LNCAP (cell line): ENCODE measurements at regions not wholly inside any gene's neighbourhood (a gene's known extent, or its start where the extent isn't known, plus 50 kb on each side); places are given as distances from the start of the nearest gene placed in this dataset.

Experiments
- CTCF ChIP-seq: fragments of 450-650 bp; IDR thresholded peaks from 2 replicates; pipeline ENCODE4 v1.5.1; 2017; ENCODE audit warnings: mild to moderate bottlenecking

GRCh38 chr4:38461342-38461741 lies 202.7 kb upstream of the KLF3 start:
- no peak for TF ChIP-seq CTCF

GRCh38 chr4:38462367-38463055 lies 201.5 kb upstream of the KLF3 start:
- no peak for TF ChIP-seq CTCF

GRCh38 chr4:38463268-38463958 lies 200.6 kb upstream of the KLF3 start:
- TF ChIP-seq CTCF, result no peak

- no peak for TF ChIP-seq CTCF
These were observed 199.7 kb upstream of the KLF3 start for GRCh38 chr4:38464328-38464727.

GRCh38 chr4:38466401-38466800 lies 197.6 kb upstream of the KLF3 start:
- no peak for TF ChIP-seq CTCF

- TF ChIP-seq CTCF, result no peak
These were observed 196.7 kb upstream of the KLF3 start for GRCh38 chr4:38467296-38467695.

- TF ChIP-seq CTCF, result no peak
These were observed 195.6 kb upstream of the KLF3 start for GRCh38 chr4:38468339-38468866.
